ENCODE measurements at regions not wholly inside any gene's neighbourhood (a gene's known extent, or its start where the extent isn't known, plus 50 kb on each side); places are given as distances from the start of the nearest gene placed in this dataset.

- TF ChIP-seq E2F6 (IDR thresholded peaks at IDR 0.05) (no peak), SRF (IDR thresholded peaks at IDR 0.05; ENCODE audit: low read depth, low read length) (no peak)
Observed at GRCh38 chr13:43992211-43992610, 112.5 kb downstream of the LACC1 start (continued).
